Spleen (tissue), 11 donors: ENCODE measurements at regions not wholly inside any gene's neighbourhood (a gene's known extent, or its start where the extent isn't known, plus 50 kb on each side); places are given as distances from the start of the nearest gene placed in this dataset.

Experiments
- DNase-seq: peaks from one replicate; pipeline ENCODE4 v3.0.0-alpha.2; 2020
- H3K27ac ChIP-seq, 8 donors: fragments of 200-600 bp; sonication (generic) in 7 of 8; 1 replicate in 4 of 8; 2 replicates in 4 of 8; pipeline versions ENCODE4 v1.5.0 to v1.8.0; 2016 to 2021; ENCODE audit warnings: inconsistent platforms in 4 of 8, mild to moderate bottlenecking in 4 of 8, moderate library complexity in 1 of 8
- H3K27me3 ChIP-seq, 7 donors: fragments of 200-600 bp; sonication (generic) in 6 of 7; replicated peaks in 1 of 7; 1 replicate in 4 of 7; 2 replicates in 3 of 7; pipeline versions ENCODE4 v1.5.0 to v1.8.0; 2016 to 2021; ENCODE audit warnings: inconsistent platforms in 3 of 7, mild to moderate bottlenecking in 1 of 7
- H3K36me3 ChIP-seq, 6 donors: fragments of 200-600 bp; sonication (generic) in 5 of 6; 1 replicate in 4 of 6; 2 replicates in 2 of 6; pipeline versions ENCODE4 v1.5.0 to v1.8.0; 2016 to 2021; ENCODE audit warnings: inconsistent platforms in 2 of 6
- H3K4me1 ChIP-seq, 6 donors: fragments of 200-600 bp; sonication (generic) in 5 of 6; 1 replicate in 3 of 6; 2 replicates in 3 of 6; pipeline versions ENCODE4 v1.5.0 to v1.8.0; 2016 to 2021; ENCODE audit warnings: inconsistent platforms in 3 of 6
- H3K4me3 ChIP-seq, 8 donors: fragments of 200-600 bp; sonication (generic) in 7 of 8; 1 replicate in 4 of 8; 2 replicates in 4 of 8; pipeline versions ENCODE4 v1.5.0 to v1.8.0; 2016 to 2021; ENCODE audit warnings: inconsistent platforms in 4 of 8, mild to moderate bottlenecking in 4 of 8, moderate library complexity in 2 of 8
- H3K9me3 ChIP-seq, 8 donors: fragments of 200-600 bp; sonication (generic) in 7 of 8; 1 replicate in 4 of 8; 2 replicates in 4 of 8; pipeline versions ENCODE4 v1.5.0 to v1.8.0; 2016 to 2021; ENCODE audit warnings: inconsistent platforms in 4 of 8
- POLR2A ChIP-seq, 3 donors: fragments of 450-650 bp; IDR thresholded peaks; one replicate each; pipeline ENCODE4 v1.5.1; 2017; ENCODE audit warnings: antibody characterized with exemption in 3 of 3, mild to moderate bottlenecking in 1 of 3
- POLR2AphosphoS5 ChIP-seq, 3 donors: sonication (generic); formaldehyde crosslinking; IDR thresholded peaks; one replicate each; pipeline ENCODE4 v1.5.1; 2017; ENCODE audit warnings: antibody characterized with exemption in 3 of 3
- WGBS, 5 donors: extraction: QIAGEN DNeasy Blood & Tissue Kit in 3 of 5; methylation state at CpG; one replicate each; pipeline versions ENCODE4 v1.1.5 to v1.1.7; 2013 to 2018; 5-methylcytosine and 5-hydroxymethylcytosine counted together
- intact Hi-C: fragments of 100-400 bp; cut with DNase I; formaldehyde crosslinking; loops from one replicate; pipeline ENCODE4 v1.15.0; 2023; ENCODE audit warnings: low total_unique reads
- TF ChIP-seq, protein P1 (sequence below), 11 experiments: fragments of 200-600 bp in 7 of 11; fragments of 450-650 bp in 4 of 11; sonication (generic) in 4 of 11; IDR thresholded peaks in 8 of 11; conservative IDR thresholded peaks in 3 of 11; 1 replicate in 7 of 11; 2 replicates in 4 of 11; pipeline versions ENCODE4 v1.4.0 to v1.8.0; 2016 to 2021; ENCODE audit warnings: antibody characterized with exemption in 11 of 11, inconsistent platforms in 4 of 11, mild to moderate bottlenecking in 1 of 11
- donor health status: healthy with polysubstance abuse.
- donor health status: DM: no; HTN: no; CAD: no; lungs with moderate emphysema.
- donor health status: DM: no; HTN: no; CAD: no.
- donor health status: Bipolar disorder and iron deficiency.
- donor health status: healthy.
- donor health status: DM: no; HTN: no; CAD: no.
- donor health status: DM: yes; HTN: yes; CAD: no.

DNA sequence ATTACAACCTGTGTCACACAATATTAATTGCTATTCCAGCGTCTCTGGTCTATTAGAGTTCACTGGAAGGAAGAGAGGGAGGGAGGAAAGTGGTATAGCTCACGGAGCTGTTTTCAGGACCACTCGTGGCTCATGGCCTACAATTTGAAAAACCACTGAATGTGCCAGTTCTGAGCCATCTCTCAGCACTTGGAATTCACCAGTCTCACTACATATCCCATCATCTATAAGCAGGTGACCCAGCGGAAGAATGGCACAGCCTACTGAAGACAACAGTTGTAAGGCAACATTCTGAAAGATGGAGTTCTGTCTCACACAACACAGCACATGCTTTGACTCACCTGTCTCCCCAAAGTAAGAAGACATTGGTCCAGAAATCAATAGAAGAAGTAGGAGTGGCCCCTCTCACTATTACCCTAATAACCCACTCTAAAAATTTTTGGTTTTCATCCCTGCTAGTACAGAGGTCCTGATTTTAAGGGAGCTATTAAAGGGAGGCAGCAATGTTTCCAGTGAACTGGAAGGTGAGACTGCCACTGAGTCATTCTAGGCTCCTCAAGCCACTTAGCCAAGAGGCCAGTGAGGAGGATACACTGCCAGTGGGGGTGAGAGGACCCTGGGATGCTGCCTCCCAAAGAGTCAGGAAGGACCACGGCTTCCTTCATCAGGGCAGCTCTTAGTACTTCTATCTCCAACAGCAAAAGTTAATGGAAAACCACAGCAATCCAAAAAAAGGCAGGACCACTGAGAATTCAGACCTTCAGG is 50.0 kb upstream of the DOCK9 start:
- intact Hi-C loops = no loop called here
- no peak for DNase-seq
- Histone ChIP-seq H3K36me3 (no peaks in the 10 kb centered on the region), H3K9me3 (peaks cover 0 to 10% (median 6%) of the 10 kb centered on the region in 8 donors), H3K27me3 (no peaks in the 10 kb centered on the region), H3K4me1 (no peaks in the 10 kb centered on the region), H3K27ac (no peak overlapping the region), H3K4me3 (no peak overlapping the region)
- TF ChIP-seq, protein P1, sequence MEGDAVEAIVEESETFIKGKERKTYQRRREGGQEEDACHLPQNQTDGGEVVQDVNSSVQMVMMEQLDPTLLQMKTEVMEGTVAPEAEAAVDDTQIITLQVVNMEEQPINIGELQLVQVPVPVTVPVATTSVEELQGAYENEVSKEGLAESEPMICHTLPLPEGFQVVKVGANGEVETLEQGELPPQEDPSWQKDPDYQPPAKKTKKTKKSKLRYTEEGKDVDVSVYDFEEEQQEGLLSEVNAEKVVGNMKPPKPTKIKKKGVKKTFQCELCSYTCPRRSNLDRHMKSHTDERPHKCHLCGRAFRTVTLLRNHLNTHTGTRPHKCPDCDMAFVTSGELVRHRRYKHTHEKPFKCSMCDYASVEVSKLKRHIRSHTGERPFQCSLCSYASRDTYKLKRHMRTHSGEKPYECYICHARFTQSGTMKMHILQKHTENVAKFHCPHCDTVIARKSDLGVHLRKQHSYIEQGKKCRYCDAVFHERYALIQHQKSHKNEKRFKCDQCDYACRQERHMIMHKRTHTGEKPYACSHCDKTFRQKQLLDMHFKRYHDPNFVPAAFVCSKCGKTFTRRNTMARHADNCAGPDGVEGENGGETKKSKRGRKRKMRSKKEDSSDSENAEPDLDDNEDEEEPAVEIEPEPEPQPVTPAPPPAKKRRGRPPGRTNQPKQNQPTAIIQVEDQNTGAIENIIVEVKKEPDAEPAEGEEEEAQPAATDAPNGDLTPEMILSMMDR (IDR thresholded peaks at IDR 0.05 in 8 of 11, conservative IDR thresholded peaks at IDR 0.05 in 3 of 11) = no peak
- TF ChIP-seq POLR2A (IDR thresholded peaks at IDR 0.05) = no peak
- TF ChIP-seq POLR2AphosphoS5 (IDR thresholded peaks at IDR 0.05) = no peak
- 79 to 94% (median 84%) methylated on average over 5 of the region's 5 CpGs for WGBS, 5 donors

DNA sequence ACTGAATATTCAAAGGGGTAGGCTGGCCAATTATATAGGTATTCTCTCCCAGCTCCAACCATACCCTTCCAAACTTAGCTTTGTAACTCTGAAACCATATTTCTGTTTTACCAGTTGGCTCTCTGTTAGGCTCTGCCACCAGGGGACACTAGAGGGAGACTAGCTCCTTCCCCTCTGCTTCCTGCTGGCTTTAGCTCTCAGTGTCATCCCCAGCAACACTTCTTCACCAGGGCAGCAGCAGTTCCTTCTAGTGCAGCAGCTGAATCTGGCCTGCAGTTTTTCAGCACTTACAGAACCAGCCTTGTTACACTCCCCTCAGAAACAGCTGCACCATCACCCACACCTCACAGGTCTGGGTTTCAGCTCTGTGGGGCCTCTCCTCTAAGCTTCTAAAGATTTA is 51.0 kb upstream of the DOCK9 start:
- Histone ChIP-seq H3K36me3 (no peaks in the 10 kb centered on the region), H3K27me3 (no peaks in the 10 kb centered on the region), H3K4me3 (no peak overlapping the region), H3K4me1 (no peaks in the 10 kb centered on the region), H3K27ac (no peak overlapping the region), H3K9me3 (peaks cover 0 to 10% (median 6%) of the 10 kb centered on the region in 8 donors)
- TF ChIP-seq, protein P1 (IDR thresholded peaks at IDR 0.05 in 8 of 11, conservative IDR thresholded peaks at IDR 0.05 in 3 of 11) = peak in 7 of 11 experiments; percentile 32 to 47 (median 37)
- TF ChIP-seq POLR2A (IDR thresholded peaks at IDR 0.05) = no peak
- intact Hi-C loops = no loop called here
- DNase-seq = no peak

- intact Hi-C loops = no loop called here
- Histone ChIP-seq H3K36me3 (no peaks in the 10 kb centered on the region), H3K9me3 (peaks cover 0 to 10% (median 6%) of the 10 kb centered on the region in 8 donors), H3K4me3 (no peak overlapping the region), H3K27ac (no peak overlapping the region), H3K4me1 (no peaks in the 10 kb centered on the region), H3K27me3 (no peaks in the 10 kb centered on the region)
- no peak for DNase-seq
- TF ChIP-seq, protein P1 (IDR thresholded peaks at IDR 0.05 in 8 of 11, conservative IDR thresholded peaks at IDR 0.05 in 3 of 11) = no peak
- TF ChIP-seq POLR2AphosphoS5 (IDR thresholded peaks at IDR 0.05) (no peak), POLR2A (IDR thresholded peaks at IDR 0.05) (no peak)
These were observed 51.7 kb upstream of the DOCK9 start for GRCh38 chr13:99029576-99029975.

DNA sequence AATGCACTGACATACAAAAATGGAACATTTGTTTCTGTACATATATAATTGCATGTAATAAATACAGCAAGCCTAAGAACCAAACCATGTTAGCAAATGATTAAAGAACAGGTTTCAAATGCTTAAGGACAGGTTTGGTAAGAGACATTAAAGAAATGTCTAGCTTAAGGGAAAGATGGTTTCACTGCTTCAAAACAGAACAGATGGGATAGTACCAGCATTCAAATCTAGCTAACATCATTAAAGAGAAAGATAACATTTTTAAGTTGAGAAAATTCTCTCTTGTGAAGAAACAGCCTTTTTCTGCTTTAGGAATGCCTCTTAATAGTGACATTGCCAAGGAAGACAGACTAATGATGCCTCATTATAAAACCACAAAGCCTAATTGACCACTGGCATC is 52.5 kb upstream of the DOCK9 start:
- no peak for TF ChIP-seq POLR2A (IDR thresholded peaks at IDR 0.05)
- TF ChIP-seq POLR2AphosphoS5 (IDR thresholded peaks at IDR 0.05) = no peak
- TF ChIP-seq, protein P1 (IDR thresholded peaks at IDR 0.05 in 8 of 11, conservative IDR thresholded peaks at IDR 0.05 in 3 of 11) = no peak
- DNase-seq = no peak
- Histone ChIP-seq H3K4me1 (no peaks in the 10 kb centered on the region), H3K27ac (no peak overlapping the region), H3K4me3 (no peak overlapping the region), H3K27me3 (no peaks in the 10 kb centered on the region), H3K36me3 (no peaks in the 10 kb centered on the region), H3K9me3 (peaks cover 0 to 12% (median 6%) of the 10 kb centered on the region in 8 donors)
- intact Hi-C loops = loop anchor here (10.0 kb wide), 1 partner anchor 186 kb away; no protein-coding TSS in a partner anchor
